Testis (tissue), 2 donors: ENCODE measurements at regions not wholly inside any gene's neighbourhood (a gene's known extent, or its start where the extent isn't known, plus 50 kb on each side); places are given as distances from the start of the nearest gene placed in this dataset.

Experiments
- POLR2A ChIP-seq: fragments of 450-650 bp; IDR thresholded peaks from one replicate; pipeline ENCODE4 v1.6.1; 2017; ENCODE audit warnings: antibody characterized with exemption, mild to moderate bottlenecking, moderate library complexity
- TF ChIP-seq, protein P1 (sequence below), 3 experiments: fragments of 450-650 bp in 2 of 3; fragments of 200-600 bp in 1 of 3; sonication (generic) in 1 of 3; IDR thresholded peaks; one replicate each; pipeline ENCODE4 v1.5.1; 2016 to 2019; ENCODE audit warnings: antibody characterized with exemption in 3 of 3, mild to moderate bottlenecking in 2 of 3, moderate library complexity in 1 of 3

GRCh38 chr6:51077821-51078518 is 259.3 kb downstream of the TFAP2B start:
- TF ChIP-seq, protein P1, sequence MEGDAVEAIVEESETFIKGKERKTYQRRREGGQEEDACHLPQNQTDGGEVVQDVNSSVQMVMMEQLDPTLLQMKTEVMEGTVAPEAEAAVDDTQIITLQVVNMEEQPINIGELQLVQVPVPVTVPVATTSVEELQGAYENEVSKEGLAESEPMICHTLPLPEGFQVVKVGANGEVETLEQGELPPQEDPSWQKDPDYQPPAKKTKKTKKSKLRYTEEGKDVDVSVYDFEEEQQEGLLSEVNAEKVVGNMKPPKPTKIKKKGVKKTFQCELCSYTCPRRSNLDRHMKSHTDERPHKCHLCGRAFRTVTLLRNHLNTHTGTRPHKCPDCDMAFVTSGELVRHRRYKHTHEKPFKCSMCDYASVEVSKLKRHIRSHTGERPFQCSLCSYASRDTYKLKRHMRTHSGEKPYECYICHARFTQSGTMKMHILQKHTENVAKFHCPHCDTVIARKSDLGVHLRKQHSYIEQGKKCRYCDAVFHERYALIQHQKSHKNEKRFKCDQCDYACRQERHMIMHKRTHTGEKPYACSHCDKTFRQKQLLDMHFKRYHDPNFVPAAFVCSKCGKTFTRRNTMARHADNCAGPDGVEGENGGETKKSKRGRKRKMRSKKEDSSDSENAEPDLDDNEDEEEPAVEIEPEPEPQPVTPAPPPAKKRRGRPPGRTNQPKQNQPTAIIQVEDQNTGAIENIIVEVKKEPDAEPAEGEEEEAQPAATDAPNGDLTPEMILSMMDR (IDR thresholded peaks at IDR 0.05): no peak
- TF ChIP-seq POLR2A: no peak
